IMR-90 (cell line): ENCODE measurements at regions not wholly inside any gene's neighbourhood (a gene's known extent, or its start where the extent isn't known, plus 50 kb on each side); places are given as distances from the start of the nearest gene placed in this dataset.

Experiments used
- ATAC-seq: fragments of 200-7000 bp; cut with Tn5 transposase; 2 replicates; pipeline ENCODE4 v1.9.1; 2020; ENCODE audit warnings: low read depth, mild to moderate bottlenecking, moderate library complexity
- BruUV-seq: library from RNA; stranded (reverse); fragments of 400-500 nt; replicated peaks from 2 replicates; lab custom pipeline; 2021; lab: Mats Ljungman, UMichigan
- CTCF ChIA-PET: fragments of 300-600 bp; formaldehyde crosslinking; extraction: SDS; loops from one replicate; lab custom pipeline; 2021; ENCODE audit warnings: antibody characterized with exemption; lab: Yijun Ruan, JAX
- POLR2A ChIA-PET: fragments of 300-600 bp; sonication (Branson Sonifier 250); formaldehyde crosslinking; loops from one replicate; lab custom pipeline; 2022; ENCODE audit warnings: antibody characterized with exemption; ENCODE audit not compliant: unreplicated experiment; lab: Charles Lee
- DNase-seq: peaks from one replicate; pipeline ENCODE4 v3.0.0; 2013
- H2AFZ ChIP-seq: replicated peaks from 2 replicates; pipeline ENCODE3; 2013; ENCODE audit warnings: low read length, mild to moderate bottlenecking; ENCODE audit not compliant: poor library complexity
- H2AK5ac ChIP-seq: 2 replicates; pipeline ENCODE4 v1.6.1; 2013; ENCODE audit warnings: low read depth, low read length, inconsistent platforms
- H2AK9ac ChIP-seq: replicated peaks from 2 replicates; pipeline ENCODE3; 2013; ENCODE audit warnings: mild to moderate bottlenecking, low read depth, low read length, moderate library complexity; ENCODE audit not compliant: poor library complexity
- H2BK120ac ChIP-seq: 2 replicates; pipeline ENCODE4 v1.6.1; 2013; ENCODE audit warnings: low read depth, low read length, inconsistent platforms
- H2BK15ac ChIP-seq: 3 replicates; pipeline ENCODE4 v1.6.1; 2013; ENCODE audit warnings: low read depth, low read length, inconsistent platforms
- H2BK20ac ChIP-seq: 2 replicates; pipeline ENCODE4 v1.6.1; 2013; ENCODE audit warnings: low read depth, mild to moderate bottlenecking, inconsistent platforms, low read length, moderate library complexity
- H2BK5ac ChIP-seq: 2 replicates; pipeline ENCODE4 v1.6.1; 2013; ENCODE audit warnings: mild to moderate bottlenecking, low read depth, low read length, inconsistent platforms; ENCODE audit not compliant: poor library complexity, severe bottlenecking
- H3K14ac ChIP-seq: replicated peaks from 2 replicates; pipeline ENCODE4 v1.6.1; 2013; ENCODE audit warnings: low read depth, low read length, inconsistent platforms
- H3K18ac ChIP-seq: 2 replicates; pipeline ENCODE4 v1.6.1; 2013; ENCODE audit warnings: low read depth, low read length, control low read depth
- H3K23ac ChIP-seq: 2 replicates; pipeline ENCODE4 v1.6.1; 2013; ENCODE audit warnings: low read depth, low read length, inconsistent platforms
- H3K27ac ChIP-seq: 2 replicates; pipeline ENCODE4 v1.5.1; 2013; ENCODE audit warnings: mild to moderate bottlenecking, control low read depth, low read length; ENCODE audit not compliant: insufficient read depth
- H3K27me3 ChIP-seq: 2 replicates; pipeline ENCODE4 v1.6.1; 2013; ENCODE audit warnings: low read length; ENCODE audit not compliant: control insufficient read depth, insufficient read depth
- H3K36me3 ChIP-seq: 2 replicates; pipeline ENCODE4 v1.6.1; 2013; ENCODE audit warnings: low read length, mixed read lengths; ENCODE audit not compliant: control insufficient read depth, insufficient read depth
- H3K4ac ChIP-seq: 2 replicates; pipeline ENCODE4 v1.6.1; 2013; ENCODE audit warnings: low read depth, low read length, inconsistent platforms
- H3K4me1 ChIP-seq: 2 replicates; pipeline ENCODE4 v1.6.1; 2013; ENCODE audit warnings: low read length, mixed read lengths; ENCODE audit not compliant: control insufficient read depth, insufficient read depth
- H3K4me2 ChIP-seq: 2 replicates; pipeline ENCODE4 v1.6.1; 2013; ENCODE audit warnings: low read depth, mild to moderate bottlenecking, control low read depth, low read length, moderate library complexity
- H3K4me3 ChIP-seq: 2 replicates; pipeline ENCODE4 v1.5.1; 2013; ENCODE audit warnings: low read depth, mild to moderate bottlenecking, control low read depth, low read length, moderate library complexity; ENCODE audit not compliant: insufficient read depth
- H3K56ac ChIP-seq: 2 replicates; pipeline ENCODE4 v1.6.1; 2013; ENCODE audit warnings: low read length, inconsistent platforms; ENCODE audit not compliant: insufficient read depth; ENCODE audit errors: extremely low read depth
- H3K79me1 ChIP-seq, 2 experiments: 2 replicates each; pipeline ENCODE4 v1.6.1; 2013; ENCODE audit warnings: low read length in 2 of 2, inconsistent platforms in 1 of 2, low read depth in 1 of 2
- H3K9ac ChIP-seq: 2 replicates; pipeline ENCODE4 v1.6.1; 2013; ENCODE audit warnings: low read depth, low read length, control low read depth
- H3K9me1 ChIP-seq: 2 replicates; pipeline ENCODE4 v1.6.1; 2013; ENCODE audit warnings: low read length, inconsistent platforms; ENCODE audit not compliant: insufficient read depth
- H3K9me3 ChIP-seq: 2 replicates; pipeline ENCODE4 v1.6.1; 2013; ENCODE audit warnings: low read length; ENCODE audit not compliant: control insufficient read depth, insufficient read depth
- H4K20me1 ChIP-seq: 2 replicates; pipeline ENCODE4 v1.6.1; 2013; ENCODE audit warnings: low read length, inconsistent platforms; ENCODE audit not compliant: insufficient read depth
- H4K5ac ChIP-seq: 2 replicates; pipeline ENCODE4 v1.6.1; 2013; ENCODE audit warnings: mild to moderate bottlenecking, low read depth, low read length, control low read depth
- H4K8ac ChIP-seq, 2 experiments: 2 replicates each; pipeline ENCODE4 v1.6.1; 2013; ENCODE audit warnings: low read depth in 2 of 2, low read length in 2 of 2, control low read depth in 1 of 2, inconsistent platforms in 1 of 2
- H4K91ac ChIP-seq: 2 replicates; pipeline ENCODE4 v1.6.1; 2013; ENCODE audit warnings: low read depth, low read length, inconsistent platforms; ENCODE audit not compliant: insufficient read depth
- FOS ChIP-seq: fragments of 150-350 bp; IDR thresholded peaks from 2 replicates; pipeline ENCODE4 v1.6.1; 2016; ENCODE audit warnings: low read depth, low read length
- MAZ ChIP-seq: IDR thresholded peaks from 2 replicates; pipeline ENCODE4 v1.6.1; 2012; ENCODE audit warnings: low read depth, mild to moderate bottlenecking, low read length, improper control_type of control experiment, moderate library complexity, borderline replicate concordance
- MXI1 ChIP-seq: IDR thresholded peaks from 2 replicates; pipeline ENCODE4 v1.6.1; 2012; ENCODE audit warnings: low read depth, mild to moderate bottlenecking, low read length, moderate library complexity, borderline replicate concordance
- RAD21 ChIP-seq: IDR thresholded peaks from 2 replicates; pipeline ENCODE4 v1.6.1; 2012; ENCODE audit warnings: low read length, improper control_type of control experiment
- SMC3 ChIP-seq: fragments of 150-350 bp; IDR thresholded peaks from 2 replicates; pipeline ENCODE4 v1.6.1; 2016; ENCODE audit warnings: low read depth, mild to moderate bottlenecking, antibody characterized with exemption, low read length, moderate library complexity
- WGBS, 2 experiments: methylation state at CpG; one replicate each; pipeline versions ENCODE4 v1.1.5 to v1.1.7; 2013; ENCODE audit warnings: missing lambda C conversion rate in 2 of 2; ENCODE audit not compliant: insufficient read length in 1 of 2; ENCODE audit errors: extremely low coverage in 2 of 2; 5-methylcytosine and 5-hydroxymethylcytosine counted together
- dilution Hi-C: fragments of 300-500 bp; cut with HindIII; formaldehyde crosslinking; loops from one replicate; pipeline ENCODE4 v1.14.3; 2018; ENCODE audit warnings: low sequenced_read_pairs; ENCODE audit not compliant: unreplicated experiment
- in situ Hi-C: fragments of 300-500 bp; cut with MboI; formaldehyde crosslinking; loops from 3 replicates; pipeline ENCODE4 v1.14.3; 2019; ENCODE audit warnings: low sequenced_read_pairs, inconsistent platforms, mixed read lengths
- intact Hi-C: fragments of 100-400 bp; cut with micrococcal nuclease; formaldehyde crosslinking; loops from 2 replicates; pipeline ENCODE4 v1.10.0; 2022

GRCh38 chr2:9154061-9154460, 52.6 kb upstream of the ASAP2 start:
- no peak overlapping the region for H2BK15ac ChIP-seq
- no peak overlapping the region for H3K27ac ChIP-seq
- no peak overlapping the region for H3K18ac ChIP-seq
- no peak overlapping the region for H2BK120ac ChIP-seq
- WGBS, 2 experiments: no CpG with 5 or more reads among the region's 2 CpGs
- no peaks in the 10 kb centered on the region for H3K36me3 ChIP-seq
- H3K23ac ChIP-seq: no peak overlapping the region
- no peak overlapping the region for H4K5ac ChIP-seq
- no peak overlapping the region for H3K9ac ChIP-seq
- DNase-seq: no peak
- intact Hi-C loops (no loop called here), dilution Hi-C loops (no loop called here), in situ Hi-C loops (no loop called here)
- H2BK20ac ChIP-seq: no peak overlapping the region
- H3K14ac ChIP-seq: no peak overlapping the region
- no peak overlapping the region for H2AFZ ChIP-seq
- no peak overlapping the region for H2BK5ac ChIP-seq
- TF ChIP-seq RAD21 (no peak), MXI1 (no peak), SMC3 (no peak), MAZ (no peak), FOS (no peak)
- H4K8ac ChIP-seq: no peak overlapping the region
- no peak overlapping the region for H3K4me3 ChIP-seq
- H3K4ac ChIP-seq: no peak overlapping the region
- ATAC-seq: no peak
- no peaks in the 10 kb centered on the region for H3K9me1 ChIP-seq
- H2AK5ac ChIP-seq: no peak overlapping the region
- H4K20me1 ChIP-seq: no peaks in the 10 kb centered on the region
- no peak overlapping the region for H4K91ac ChIP-seq
- H3K4me2 ChIP-seq: no peak overlapping the region
- no peaks in the 10 kb centered on the region for H3K79me1 ChIP-seq
- no peak overlapping the region for H3K56ac ChIP-seq
- no peak overlapping the region for H2AK9ac ChIP-seq
- H3K4me1 ChIP-seq: peaks cover 4% of the 10 kb centered on the region
- H3K9me3 ChIP-seq: no peaks in the 10 kb centered on the region
- ChIA-PET CTCF (no interaction called here), POLR2A (no interaction called here)
- no peaks in the 10 kb centered on the region; the same call in 1 of the 2 replicates for H3K27me3 ChIP-seq
- BruUV-seq: no TSS peak
